ENCODE measurements at regions not wholly inside any gene's neighbourhood (a gene's known extent, or its start where the extent isn't known, plus 50 kb on each side); places are given as distances from the start of the nearest gene placed in this dataset.

- Histone ChIP-seq H3K9me3 (replicated peaks in 1 of 3) (no peaks in the 10 kb centered on the region), H3K4me3 (no peak overlapping the region), H3K4me1 (replicated peaks in 1 of 2) (no peaks in the 10 kb centered on the region), H3K27ac (no peak overlapping the region), H3K27me3 (no peaks in the 10 kb centered on the region), H3K36me3 (replicated peaks in 1 of 2) (no peaks in the 10 kb centered on the region)
- TF ChIP-seq CTCF (IDR thresholded peaks at IDR 0.05): no peak
- TF ChIP-seq POLR2A (IDR thresholded peaks at IDR 0.05): no peak
- DNase-seq: no peak
- intact Hi-C loops (cut with DNase I): no loop called here
- WGBS, 4 donors: 61 to 77% (median 67%) methylated on average over 4 of the region's 4 CpGs
These were observed 519.3 kb upstream of the NR3C2 start for GRCh38 chr4:148961526-148961925.

- H3K4me1 ChIP-seq (replicated peaks in 1 of 2): no peaks in the 10 kb centered on the region
- H3K36me3 ChIP-seq (replicated peaks in 1 of 2): no peaks in the 10 kb centered on the region
- 62 to 77% (median 74%) methylated on average over 1 of the region's 1 CpG for WGBS, 4 donors
- no peak overlapping the region for H3K4me3 ChIP-seq
- no peak for DNase-seq
- intact Hi-C loops (cut with DNase I): no loop called here
- H3K27ac ChIP-seq: no peak overlapping the region
- H3K27me3 ChIP-seq: no peaks in the 10 kb centered on the region
- no peaks in the 10 kb centered on the region for H3K9me3 ChIP-seq (replicated peaks in 1 of 3)
- TF ChIP-seq POLR2A (IDR thresholded peaks at IDR 0.05): no peak
- no peak for TF ChIP-seq CTCF (IDR thresholded peaks at IDR 0.05)
These were observed 516.1 kb upstream of the NR3C2 start for GRCh38 chr4:148958317-148958716.

GRCh38 chr4:148955564-148956297 is 513.5 kb upstream of the NR3C2 start:
- intact Hi-C loops (cut with DNase I): no loop called here
- no peak for DNase-seq
- Histone ChIP-seq H3K27ac (no peak overlapping the region), H3K4me3 (no peak overlapping the region), H3K9me3 (replicated peaks in 1 of 3) (no peaks in the 10 kb centered on the region), H3K4me1 (replicated peaks in 1 of 2) (no peaks in the 10 kb centered on the region), H3K36me3 (replicated peaks in 1 of 2) (no peaks in the 10 kb centered on the region), H3K27me3 (no peaks in the 10 kb centered on the region)
- TF ChIP-seq POLR2A (IDR thresholded peaks at IDR 0.05) (no peak), CTCF (IDR thresholded peaks at IDR 0.05) (no peak)
- 88 to 93% (median 91%) methylated on average over 1 of the region's 1 CpG for WGBS, 4 donors

GRCh38 chr4:148954011-148954749 is 512.0 kb upstream of the NR3C2 start:
- Histone ChIP-seq H3K4me3 (no peak overlapping the region), H3K36me3 (replicated peaks in 1 of 2) (no peaks in the 10 kb centered on the region), H3K27me3 (no peaks in the 10 kb centered on the region), H3K4me1 (replicated peaks in 1 of 2) (no peaks in the 10 kb centered on the region), H3K27ac (no peak overlapping the region), H3K9me3 (replicated peaks in 1 of 3) (no peaks in the 10 kb centered on the region)
- WGBS, 4 donors: 73 to 92% (median 83%) methylated on average over 7 of the region's 7 CpGs
- DNase-seq: no peak
- TF ChIP-seq POLR2A (IDR thresholded peaks at IDR 0.05) (no peak), CTCF (IDR thresholded peaks at IDR 0.05) (no peak)
- intact Hi-C loops (cut with DNase I): no loop called here
